Parathyroid adenoma (tissue), 2 donors: ENCODE measurements at regions not wholly inside any gene's neighbourhood (a gene's known extent, or its start where the extent isn't known, plus 50 kb on each side); places are given as distances from the start of the nearest gene placed in this dataset.

Experiments used
- H2AFZ ChIP-seq: fragments of 300-600 bp; sonication (generic); one replicate; pipeline ENCODE4 v1.7.0; 2017; ENCODE audit warnings: antibody characterized with exemption, mild to moderate bottlenecking
- H3K27ac ChIP-seq: fragments of 300-600 bp; sonication (generic); one replicate; pipeline ENCODE4 v1.7.0; 2017
- H3K27me3 ChIP-seq: fragments of 300-600 bp; sonication (generic); one replicate; pipeline ENCODE4 v1.7.0; 2017; ENCODE audit warnings: low read length; ENCODE audit not compliant: control insufficient read depth, insufficient read depth
- H3K36me3 ChIP-seq: fragments of 300-600 bp; sonication (generic); one replicate; pipeline ENCODE4 v1.7.0; 2017; ENCODE audit warnings: low read length; ENCODE audit not compliant: control insufficient read depth, insufficient read depth
- H3K4me1 ChIP-seq: fragments of 300-600 bp; sonication (generic); one replicate; pipeline ENCODE4 v1.7.0; 2017; ENCODE audit warnings: control low read depth
- H3K4me2 ChIP-seq: fragments of 300-600 bp; sonication (generic); one replicate; pipeline ENCODE4 v1.7.0; 2017; ENCODE audit warnings: low read length
- H3K4me3 ChIP-seq: fragments of 300-600 bp; sonication (generic); one replicate; pipeline ENCODE4 v1.7.0; 2017; ENCODE audit warnings: low read depth, low read length
- H3K79me2 ChIP-seq: fragments of 300-600 bp; sonication (generic); one replicate; pipeline ENCODE4 v1.7.0; 2017; ENCODE audit warnings: control low read depth
- H3K9ac ChIP-seq: fragments of 300-600 bp; sonication (generic); one replicate; pipeline ENCODE4 v1.7.0; 2017; ENCODE audit warnings: mild to moderate bottlenecking
- H3K9me3 ChIP-seq: fragments of 300-600 bp; sonication (generic); one replicate; pipeline ENCODE4 v1.7.0; 2017; ENCODE audit warnings: low read length; ENCODE audit not compliant: control insufficient read depth
- TF ChIP-seq, protein P1 (sequence below): fragments of 300-600 bp; sonication (generic); IDR thresholded peaks from one replicate; pipeline ENCODE4 v1.7.0; 2017; ENCODE audit warnings: antibody characterized with exemption, mild to moderate bottlenecking
- donor health status: primary hyperparathyroidism.

DNA sequence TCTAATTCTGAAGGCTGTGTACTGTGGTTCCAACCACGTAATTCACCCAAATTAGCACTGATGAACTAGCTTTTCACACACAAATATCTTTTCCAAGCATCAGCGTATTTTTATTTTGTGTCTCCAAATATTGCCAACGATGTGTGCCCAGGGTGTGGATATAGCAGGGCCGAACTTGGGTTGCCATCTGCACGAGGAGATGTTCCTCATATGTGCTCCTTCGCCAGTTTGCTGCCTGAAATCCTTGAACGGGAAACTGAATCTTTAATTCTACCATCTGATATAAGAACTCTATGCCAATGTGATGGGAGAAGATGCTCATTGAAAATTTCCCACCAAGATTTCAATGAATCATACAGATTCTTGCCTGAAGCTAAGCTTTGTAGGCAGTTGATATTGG is 121.5 kb upstream of the ZNF438 start:
- no peaks in the 10 kb centered on the region for H3K27me3 ChIP-seq
- TF ChIP-seq, protein P1, sequence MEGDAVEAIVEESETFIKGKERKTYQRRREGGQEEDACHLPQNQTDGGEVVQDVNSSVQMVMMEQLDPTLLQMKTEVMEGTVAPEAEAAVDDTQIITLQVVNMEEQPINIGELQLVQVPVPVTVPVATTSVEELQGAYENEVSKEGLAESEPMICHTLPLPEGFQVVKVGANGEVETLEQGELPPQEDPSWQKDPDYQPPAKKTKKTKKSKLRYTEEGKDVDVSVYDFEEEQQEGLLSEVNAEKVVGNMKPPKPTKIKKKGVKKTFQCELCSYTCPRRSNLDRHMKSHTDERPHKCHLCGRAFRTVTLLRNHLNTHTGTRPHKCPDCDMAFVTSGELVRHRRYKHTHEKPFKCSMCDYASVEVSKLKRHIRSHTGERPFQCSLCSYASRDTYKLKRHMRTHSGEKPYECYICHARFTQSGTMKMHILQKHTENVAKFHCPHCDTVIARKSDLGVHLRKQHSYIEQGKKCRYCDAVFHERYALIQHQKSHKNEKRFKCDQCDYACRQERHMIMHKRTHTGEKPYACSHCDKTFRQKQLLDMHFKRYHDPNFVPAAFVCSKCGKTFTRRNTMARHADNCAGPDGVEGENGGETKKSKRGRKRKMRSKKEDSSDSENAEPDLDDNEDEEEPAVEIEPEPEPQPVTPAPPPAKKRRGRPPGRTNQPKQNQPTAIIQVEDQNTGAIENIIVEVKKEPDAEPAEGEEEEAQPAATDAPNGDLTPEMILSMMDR = no peak
- H3K4me1 ChIP-seq = no peaks in the 10 kb centered on the region
- H3K4me3 ChIP-seq = no peak overlapping the region
- no peaks in the 10 kb centered on the region for H3K9me3 ChIP-seq
- H2AFZ ChIP-seq = no peak overlapping the region
- H3K79me2 ChIP-seq = no peaks in the 10 kb centered on the region
- no peak overlapping the region for H3K9ac ChIP-seq
- no peaks in the 10 kb centered on the region for H3K36me3 ChIP-seq
- H3K4me2 ChIP-seq = no peak overlapping the region
- H3K27ac ChIP-seq = no peak overlapping the region

DNA sequence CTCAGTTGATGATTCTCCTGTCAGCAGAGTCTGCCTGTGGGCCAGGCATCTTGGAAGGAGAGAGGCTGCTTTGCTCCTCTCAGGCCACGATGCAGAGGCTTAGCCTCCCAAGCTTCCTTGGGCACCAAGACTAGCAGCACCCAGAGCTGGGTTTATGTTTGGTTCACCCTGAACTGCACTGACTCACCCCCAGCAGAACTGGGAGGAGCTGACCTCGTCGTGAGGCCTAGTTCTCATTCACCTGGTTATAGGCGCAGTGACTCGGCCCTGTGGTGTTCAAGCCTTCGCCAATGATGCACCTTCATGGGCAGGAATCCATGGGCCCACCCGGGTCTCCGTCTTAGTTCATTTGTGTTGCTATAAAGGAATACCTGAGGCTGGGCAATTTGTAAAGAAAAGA is 122.0 kb upstream of the ZNF438 start:
- H3K27ac ChIP-seq = no peak overlapping the region
- TF ChIP-seq, protein P1 = no peak
- no peaks in the 10 kb centered on the region for H3K27me3 ChIP-seq
- no peaks in the 10 kb centered on the region for H3K9me3 ChIP-seq
- H3K79me2 ChIP-seq = no peaks in the 10 kb centered on the region
- no peak overlapping the region for H3K4me3 ChIP-seq
- H3K36me3 ChIP-seq = no peaks in the 10 kb centered on the region
- H3K4me1 ChIP-seq = no peaks in the 10 kb centered on the region
- H3K4me2 ChIP-seq = no peak overlapping the region
- H3K9ac ChIP-seq = no peak overlapping the region
- no peak overlapping the region for H2AFZ ChIP-seq

DNA sequence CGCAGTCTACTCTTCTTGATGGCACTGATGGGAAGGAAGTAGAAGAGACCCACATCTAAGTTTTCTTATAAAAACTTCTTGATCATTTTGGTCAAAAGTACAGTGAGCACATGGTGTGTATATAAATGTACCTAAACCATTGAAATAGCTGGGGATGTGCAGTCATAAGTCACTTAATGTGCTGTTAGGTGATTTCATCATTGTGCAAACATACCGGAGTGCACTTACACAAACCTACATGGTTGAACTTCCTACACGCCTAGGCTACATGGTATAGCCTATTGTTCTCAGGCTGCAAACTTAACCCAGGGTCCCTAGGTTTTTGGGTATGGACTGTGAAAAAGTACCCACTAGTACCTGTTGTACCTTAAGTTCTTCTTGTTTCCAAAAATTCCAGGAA is 123.3 kb upstream of the ZNF438 start:
- H3K27me3 ChIP-seq = no peaks in the 10 kb centered on the region
- H3K27ac ChIP-seq = no peak overlapping the region
- no peak overlapping the region for H2AFZ ChIP-seq
- no peaks in the 10 kb centered on the region for H3K9me3 ChIP-seq
- H3K9ac ChIP-seq = no peak overlapping the region
- H3K4me3 ChIP-seq = no peak overlapping the region
- TF ChIP-seq, protein P1 = no peak
- H3K4me1 ChIP-seq = no peaks in the 10 kb centered on the region
- no peak overlapping the region for H3K4me2 ChIP-seq
- H3K36me3 ChIP-seq = no peaks in the 10 kb centered on the region
- no peaks in the 10 kb centered on the region for H3K79me2 ChIP-seq

DNA sequence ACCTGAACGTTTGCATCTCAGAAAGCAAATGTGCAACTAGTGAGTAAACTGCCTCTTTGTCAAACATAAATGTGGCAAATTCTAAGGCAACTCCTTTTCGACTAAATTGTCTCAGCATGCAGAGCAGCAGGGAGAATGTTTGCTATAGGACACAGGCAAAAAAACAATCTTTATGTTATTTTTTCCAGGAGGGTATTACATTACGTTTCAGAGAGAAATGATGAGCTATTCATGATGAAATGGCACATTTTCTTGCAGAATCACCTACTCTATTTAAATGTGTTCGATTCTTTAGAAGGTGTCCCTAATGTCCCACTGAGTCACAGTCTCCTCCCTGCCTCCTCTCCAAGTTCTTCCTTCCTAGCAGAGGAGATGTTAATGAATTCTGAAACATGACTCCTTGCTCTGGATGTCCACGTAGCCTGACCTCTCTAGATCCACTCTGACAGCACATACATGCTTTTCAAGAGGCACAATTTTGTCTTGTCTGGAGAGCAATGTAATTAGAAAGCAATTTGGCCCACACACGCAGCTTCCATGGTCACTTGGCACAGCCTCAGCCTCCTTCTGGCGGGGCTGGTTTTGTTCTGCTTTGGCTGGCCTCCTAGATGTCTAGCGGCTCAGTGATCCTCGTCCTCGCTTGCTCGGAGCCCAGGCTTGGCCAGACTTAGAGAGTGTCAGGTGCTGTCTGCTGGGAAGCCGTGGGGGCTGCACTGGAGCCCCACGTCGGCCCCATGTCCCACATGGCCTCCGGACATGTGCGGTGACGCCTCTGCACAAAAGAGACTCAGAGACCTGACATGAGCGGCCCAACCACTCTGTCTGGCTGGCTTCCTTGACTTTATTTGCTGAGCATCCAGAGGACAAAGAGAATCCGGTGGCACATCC is 125.7 kb upstream of the ZNF438 start:
- Histone ChIP-seq H3K4me1 (no peaks in the 10 kb centered on the region), H3K27ac (peak overlapping the region; percentile 33), H3K36me3 (no peaks in the 10 kb centered on the region), H3K79me2 (no peaks in the 10 kb centered on the region), H3K9me3 (peaks cover 4% of the 10 kb centered on the region), H2AFZ (peak overlapping the region; percentile 12), H3K9ac (no peak overlapping the region), H3K4me2 (no peak overlapping the region), H3K4me3 (no peak overlapping the region), H3K27me3 (no peaks in the 10 kb centered on the region)
- TF ChIP-seq, protein P1 = no peak
